ENCODE measurements at regions not wholly inside any gene's neighbourhood (a gene's known extent, or its start where the extent isn't known, plus 50 kb on each side); places are given as distances from the start of the nearest gene placed in this dataset.

DNA sequence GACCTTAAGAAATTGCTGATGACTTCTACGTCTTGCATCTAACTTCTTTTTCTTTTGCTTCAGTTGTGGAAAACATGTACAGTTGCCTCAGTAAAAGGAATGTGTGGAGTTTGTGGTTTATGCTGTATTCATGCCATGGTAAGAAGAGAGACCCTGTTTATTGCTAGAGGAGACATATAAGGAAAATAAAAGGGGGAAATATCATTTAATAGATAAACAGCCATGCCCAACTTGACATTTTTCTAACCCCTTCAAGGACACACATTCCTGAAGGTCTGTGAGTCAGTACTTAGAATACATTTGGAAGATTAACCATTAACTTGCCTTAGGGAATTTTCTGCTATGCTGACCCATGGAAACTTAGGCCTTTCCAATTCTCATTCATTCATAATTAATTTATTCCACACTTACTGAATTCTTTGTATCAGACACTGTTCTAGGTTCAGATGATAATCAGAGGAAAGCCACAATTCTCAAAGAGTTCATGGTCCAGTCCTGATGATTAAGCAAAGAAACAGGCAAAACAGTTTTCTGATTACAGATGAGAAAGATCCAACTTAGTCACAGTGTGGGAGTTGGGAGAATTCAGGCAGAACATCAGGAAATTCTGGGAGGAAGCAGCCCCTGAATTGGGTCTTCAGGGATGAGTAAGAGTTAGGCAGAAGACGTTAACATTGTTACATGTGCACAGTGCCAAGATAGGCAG is 329.8 kb upstream of the RASGRP1 start:
- no peak for DNase-seq

DNA sequence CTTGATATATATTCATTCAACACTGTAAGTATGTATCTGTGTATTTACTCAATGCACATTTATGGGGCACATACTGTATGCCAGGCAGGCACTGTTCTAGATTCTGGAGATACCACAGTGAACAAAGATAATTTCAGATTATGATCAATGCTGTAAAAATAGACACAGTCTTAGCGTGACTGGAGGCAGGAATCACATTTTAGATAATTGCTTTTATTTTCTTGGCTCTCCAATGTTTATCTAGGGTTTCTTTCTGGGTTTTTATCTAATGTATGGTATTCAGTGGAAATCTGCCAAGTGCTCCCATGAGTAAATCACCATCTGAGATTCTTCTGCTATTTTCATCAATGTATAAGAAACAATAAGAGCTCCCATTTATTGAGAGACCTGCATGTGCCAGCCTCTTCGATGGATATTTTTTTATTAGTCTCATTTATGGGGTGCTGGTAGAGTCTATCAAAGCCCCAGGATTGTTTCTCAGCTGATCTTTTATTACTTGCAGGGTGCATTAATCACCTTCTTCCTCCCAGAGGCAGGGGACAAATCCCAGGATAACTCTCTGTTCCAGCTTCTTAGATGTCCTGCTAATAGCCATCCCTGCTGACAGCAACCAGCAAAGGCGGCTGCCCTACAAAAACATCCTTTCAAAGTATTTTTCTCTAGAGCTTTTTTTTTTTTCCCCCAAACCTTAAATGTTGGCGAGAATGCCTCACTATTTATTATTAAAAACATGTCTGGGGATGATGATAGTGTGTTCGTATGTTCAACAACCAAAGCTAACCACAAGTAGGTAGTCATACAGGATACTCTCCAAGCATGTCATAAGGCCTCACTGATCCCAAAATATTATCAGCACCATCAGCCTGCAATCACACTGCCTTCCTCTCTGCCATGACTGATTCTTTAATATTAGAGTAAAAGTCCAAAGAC is 331.0 kb upstream of the RASGRP1 start:
- no peak for DNase-seq

DNA sequence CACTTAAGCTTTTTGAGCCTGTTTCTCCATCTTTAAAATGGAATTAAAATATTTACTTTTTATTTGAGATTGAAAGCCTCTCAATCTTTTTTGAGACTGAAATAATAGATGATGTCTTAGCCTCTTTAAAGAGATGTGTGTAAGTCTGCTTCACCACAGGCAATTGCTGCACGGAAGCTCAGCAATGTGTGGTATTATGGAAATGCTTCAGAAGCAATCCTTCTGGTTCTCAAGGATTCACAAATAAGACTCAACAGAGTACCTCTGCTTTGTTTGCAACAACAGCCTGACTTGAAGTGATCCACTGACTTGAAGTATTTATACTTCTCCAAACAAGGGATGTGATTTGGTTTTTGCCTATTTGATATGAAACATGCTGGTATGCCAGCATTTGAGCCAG is 332.0 kb upstream of the RASGRP1 start:
- no peak for DNase-seq

DNA sequence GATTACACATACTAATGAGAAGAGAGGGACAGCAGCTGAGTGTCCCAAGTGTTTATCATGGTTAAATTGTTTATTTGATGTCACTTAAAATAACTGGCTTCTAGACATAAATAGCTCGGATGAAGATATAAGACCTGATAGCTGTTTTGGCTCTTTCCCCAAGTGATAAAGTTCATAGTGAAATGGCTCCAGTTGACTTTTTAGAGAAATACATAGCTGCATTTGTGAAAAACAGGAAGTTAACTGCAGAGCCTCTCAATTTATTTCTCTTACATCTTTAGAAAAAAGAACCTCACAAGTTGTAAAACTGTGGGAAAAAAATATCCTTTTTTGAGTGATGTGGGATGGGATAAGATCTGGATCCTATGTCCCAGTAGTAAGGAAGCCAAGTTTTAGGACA is 332.9 kb upstream of the RASGRP1 start:
- DNase-seq, result no peak

- DNase-seq, result no peak
Measured at GRCh38 chr15:38898236-38898635, 333.6 kb upstream of the RASGRP1 start.

DNA sequence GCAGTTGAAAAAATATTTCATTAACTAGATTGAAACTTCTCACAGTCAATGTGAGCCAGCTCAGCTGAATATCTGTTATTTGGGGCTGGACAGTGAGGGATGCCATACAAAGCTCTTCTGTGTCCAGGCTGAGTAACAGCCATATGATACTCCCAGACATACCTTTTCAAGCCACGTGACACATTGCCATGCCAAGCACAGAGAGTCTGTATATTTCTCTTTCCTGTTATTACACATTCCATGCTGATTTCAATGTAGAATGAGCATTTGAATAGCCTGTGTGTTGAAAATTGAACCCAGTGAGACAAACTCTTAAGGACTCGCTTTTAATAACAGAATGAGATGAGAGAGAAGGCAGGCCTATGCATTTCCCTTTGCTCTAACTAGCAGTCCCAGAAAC is 334.7 kb upstream of the RASGRP1 start:
- DNase-seq, result no peak

- no peak for DNase-seq
Measured at GRCh38 chr15:38904298-38904697, 339.7 kb upstream of the RASGRP1 start.

- no peak for DNase-seq
Measured at GRCh38 chr15:38905632-38906031, 341.0 kb upstream of the RASGRP1 start.

GRCh38 chr15:38920966-38921365 is 356.4 kb upstream of the RASGRP1 start:
- no peak for DNase-seq

DNA sequence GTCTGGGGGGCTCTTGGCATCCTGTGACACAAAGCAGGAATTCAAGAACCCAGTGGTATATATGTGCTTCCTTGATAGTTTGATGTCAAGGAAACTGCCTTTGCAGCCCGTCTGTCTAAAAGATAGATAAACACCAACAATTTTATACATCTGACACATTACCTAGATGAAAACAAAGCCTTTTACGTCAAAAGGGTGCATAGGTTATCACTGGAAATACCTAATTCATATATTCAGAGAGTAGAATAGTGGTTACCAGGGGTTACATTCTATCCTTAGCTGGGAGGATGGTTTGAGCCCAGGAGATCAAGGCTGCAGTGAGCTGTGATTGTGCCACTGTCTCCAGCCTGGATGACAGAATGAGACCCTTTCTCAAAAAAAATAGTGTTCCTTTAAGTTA is 356.9 kb upstream of the RASGRP1 start:
- DNase-seq, result no peak

DNA sequence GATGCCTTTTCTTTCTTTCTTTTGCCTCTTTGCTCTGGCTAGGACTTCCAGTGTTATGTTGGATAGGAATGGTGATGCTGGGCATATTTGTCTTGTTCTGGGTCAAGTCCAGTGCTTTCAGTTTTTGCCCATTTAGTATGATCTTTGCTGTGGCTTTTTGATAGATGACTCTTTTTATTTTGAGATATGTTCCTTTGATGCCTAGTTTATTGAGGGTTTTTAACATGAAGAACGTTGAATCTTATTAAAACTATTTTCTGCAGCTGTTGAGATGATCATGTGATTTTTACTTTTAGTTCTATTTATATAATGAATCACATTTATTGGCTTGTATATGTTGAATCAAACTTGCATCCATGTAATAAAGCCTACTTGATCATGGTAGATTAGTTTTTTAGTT is 363.8 kb upstream of the RASGRP1 start:
- DNase-seq, result no peak

- DNase-seq, result no peak
Measured at GRCh38 chr15:38930851-38931572, 366.4 kb upstream of the RASGRP1 start.

GRCh38 chr15:38941399-38941953 is 376.9 kb upstream of the RASGRP1 start:
- no peak for DNase-seq

GRCh38 chr15:38944536-38944935 is 379.9 kb upstream of the RASGRP1 start:
- DNase-seq, result no peak

GRCh38 chr15:38945551-38946298 is 381.1 kb upstream of the RASGRP1 start:
- no peak for DNase-seq

DNA sequence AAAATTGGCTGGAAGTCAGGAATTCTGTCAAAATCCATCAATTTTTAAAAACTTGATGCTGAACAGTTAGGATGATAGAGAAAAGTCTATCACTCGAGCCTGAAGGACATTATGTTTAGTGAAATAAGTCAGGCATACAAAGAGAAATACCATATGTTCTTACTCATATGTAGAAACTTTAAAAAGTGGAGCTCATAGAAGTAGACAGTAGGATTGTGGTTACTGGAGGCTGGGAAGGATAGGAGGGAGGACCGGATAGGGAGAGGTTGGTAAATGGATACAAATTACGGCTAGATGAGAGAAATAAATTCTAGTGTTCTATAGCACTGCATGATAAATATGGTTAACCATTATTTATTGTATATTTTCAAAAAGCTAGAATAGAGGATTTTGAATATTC is 389.5 kb upstream of the RASGRP1 start:
- DNase-seq, result no peak

DNA sequence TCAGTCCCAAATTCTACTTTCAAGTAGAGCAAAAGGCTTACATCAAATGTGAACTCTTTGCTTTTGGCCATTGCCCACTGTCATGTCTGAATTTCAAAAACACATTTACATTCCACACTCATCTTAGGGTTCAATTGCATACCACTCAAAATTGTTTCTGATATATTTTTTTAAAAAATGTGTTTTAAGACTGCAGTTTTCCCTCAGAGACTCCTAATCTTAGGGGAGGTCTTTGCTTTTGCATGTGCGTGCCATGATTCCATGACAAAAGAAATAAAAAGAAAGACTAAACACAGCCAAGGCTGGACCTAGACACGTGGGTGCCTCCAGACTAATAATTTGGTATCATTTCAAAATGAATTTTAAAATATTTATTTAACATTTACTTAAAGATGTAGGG is 396.8 kb upstream of the RASGRP1 start:
- DNase-seq, result no peak

DNA sequence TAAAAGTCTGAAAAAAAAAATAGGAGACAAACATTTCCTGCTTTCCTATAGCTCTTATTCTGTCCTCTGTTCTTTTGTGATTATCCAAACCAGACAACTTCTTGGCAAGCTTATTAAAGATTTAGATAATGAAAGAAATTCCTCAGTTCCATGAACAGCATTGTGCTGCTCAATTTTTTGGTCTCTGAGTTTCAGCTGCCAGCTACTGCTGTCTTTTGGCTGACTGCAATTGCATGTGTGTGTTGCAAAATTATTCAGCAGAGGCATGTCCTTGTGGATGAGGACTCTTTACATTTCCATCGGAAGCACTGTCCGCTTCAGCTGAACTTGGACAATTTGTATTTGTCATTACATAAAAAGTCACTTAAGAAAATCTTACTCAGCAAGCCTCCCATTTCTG is 397.3 kb upstream of the RASGRP1 start:
- DNase-seq, result no peak

DNA sequence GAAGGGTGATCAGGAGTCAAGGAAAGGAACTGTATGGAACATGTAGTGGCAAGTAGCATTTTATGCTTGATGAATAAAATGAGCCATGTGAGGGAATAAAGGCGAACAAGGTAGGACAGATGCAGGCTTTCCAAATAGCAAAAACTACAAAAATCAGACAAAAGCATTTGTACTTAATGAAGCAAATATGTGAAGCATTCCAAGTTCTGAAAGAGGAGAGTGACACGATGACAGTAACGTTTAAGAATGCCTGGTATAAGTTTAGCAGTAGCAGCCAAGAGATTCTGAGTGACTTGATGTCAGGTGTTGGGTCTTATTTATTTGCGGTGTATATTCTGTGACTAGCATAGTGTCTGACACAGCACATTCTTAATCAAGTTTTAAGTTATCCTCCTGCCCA is 408.2 kb upstream of the RASGRP1 start:
- DNase-seq, result no peak

GRCh38 chr15:38975282-38975990 is 410.8 kb upstream of the RASGRP1 start:
- DNase-seq, result no peak

DNA sequence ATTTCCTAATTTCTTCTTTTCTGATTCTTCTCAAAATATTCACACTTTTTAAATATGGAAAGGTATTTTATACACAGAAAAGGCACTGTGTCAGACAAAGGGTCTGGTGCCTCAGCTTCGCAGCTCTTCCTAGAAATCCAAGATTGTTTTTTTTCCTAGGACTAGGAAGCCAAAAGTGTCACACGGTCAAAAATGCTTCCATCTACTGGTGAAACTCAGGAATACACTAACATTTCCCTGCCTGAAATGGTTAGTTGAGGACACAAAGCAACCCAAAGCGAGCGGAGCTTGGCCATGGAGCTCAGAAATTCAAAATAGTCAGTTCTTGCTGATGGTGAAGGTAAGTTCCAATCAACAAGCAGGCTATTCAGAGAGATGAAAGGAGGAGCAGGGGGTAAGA is 426.5 kb upstream of the RASGRP1 start:
- no peak for DNase-seq

DNA sequence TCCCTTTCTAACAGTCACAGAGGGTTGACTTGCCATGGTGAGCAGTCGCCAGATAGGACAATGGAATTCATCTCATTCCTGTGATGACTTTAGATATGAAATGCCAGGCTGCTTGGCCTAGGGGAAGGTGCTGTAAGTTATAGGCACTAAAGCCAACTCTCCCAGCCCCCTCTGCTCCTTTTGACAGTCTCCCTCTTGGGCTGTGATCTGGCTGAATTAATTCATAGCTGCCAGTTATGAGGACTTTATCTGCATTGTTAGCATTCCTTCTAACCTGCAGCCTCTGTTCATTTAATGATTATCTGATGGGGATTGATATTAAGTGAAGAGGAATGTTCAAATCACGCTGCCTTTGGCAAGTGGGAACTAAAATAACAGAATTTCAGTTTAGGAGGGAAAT is 427.1 kb upstream of the RASGRP1 start:
- no peak for DNase-seq

All from NK-92 treated with Interleukin-12 subunit alpha and Interleukin-12 subunit beta, amount 100 ng/mL, for 24 hours (cell line).